ENCODE measurements at regions not wholly inside any gene's neighbourhood (a gene's known extent, or its start where the extent isn't known, plus 50 kb on each side); places are given as distances from the start of the nearest gene placed in this dataset.

GRCh38 chr6:62345446-62345845 is 59.4 kb upstream of the KHDRBS2 start:
- no peak for TF ChIP-seq CTCF (conservative IDR thresholded peaks at IDR 0.05; ENCODE audit: low read depth, low read length)
- TF ChIP-seq EZH2phosphoT487 (IDR thresholded peaks at IDR 0.05; ENCODE audit: borderline replicate concordance, low read length), result no peak
- no peak for TF ChIP-seq EZH2 (IDR thresholded peaks at IDR 0.05; ENCODE audit: low read length, unreplicated experiment)
- Histone ChIP-seq H3K79me2 (ENCODE audit: low read length) (no peaks in the 10 kb centered on the region), H3K27ac (ENCODE audit: low read length) (no peak overlapping the region), H3K9me3 (ENCODE audit: low read length) (no peaks in the 10 kb centered on the region), H3K27me3 (ENCODE audit: low read length) (no peaks in the 10 kb centered on the region), H3F3A (ENCODE audit: low read length, unreplicated experiment) (no peaks in the 10 kb centered on the region), H4K20me1 (ENCODE audit: low read length) (no peaks in the 10 kb centered on the region), H3K4me1 (ENCODE audit: insufficient read depth, low read length) (no peaks in the 10 kb centered on the region), H2AFZ (ENCODE audit: low read length) (no peak overlapping the region), H3K4me2 (ENCODE audit: low read length) (no peak overlapping the region), H3K4me3 (ENCODE audit: low read length) (no peak overlapping the region), H3K36me3 (ENCODE audit: low read depth, low read length) (no peaks in the 10 kb centered on the region), H3K9me2 (replicated peaks; ENCODE audit: low read length) (no peaks in the 10 kb centered on the region), H3K9ac (ENCODE audit: low read length) (no peak overlapping the region)
- BruUV-seq (replicated peaks), result no TSS peak
- ATAC-seq (no peak), DNase-seq (no peak)
- ChIA-PET CTCF (no interaction called here), POLR2A (ENCODE audit: unreplicated experiment) (no interaction called here)
- intact Hi-C loops (cut with micrococcal nuclease), result no loop called here

- TF ChIP-seq CTCF (conservative IDR thresholded peaks at IDR 0.05; ENCODE audit: low read depth, low read length) (no peak), EZH2 (IDR thresholded peaks at IDR 0.05; ENCODE audit: low read length, unreplicated experiment) (no peak)
- H3K36me3 ChIP-seq (ENCODE audit: low read depth, low read length), result no peaks in the 10 kb centered on the region
- H4K20me1 ChIP-seq (ENCODE audit: low read length), result no peaks in the 10 kb centered on the region
- POLR2A ChIA-PET (ENCODE audit: unreplicated experiment), result no interaction called here
- no peaks in the 10 kb centered on the region for H3K9me3 ChIP-seq (ENCODE audit: low read length)
- no peak overlapping the region for H3K4me2 ChIP-seq (ENCODE audit: low read length)
- no peak overlapping the region for H2AFZ ChIP-seq (ENCODE audit: low read length)
- no peaks in the 10 kb centered on the region for H3K79me2 ChIP-seq (ENCODE audit: low read length)
- DNase-seq, result no peak
- intact Hi-C loops (cut with micrococcal nuclease), result no loop called here
- no peak overlapping the region for H3K4me3 ChIP-seq (ENCODE audit: low read length)
- no peak for ATAC-seq
- H3K9ac ChIP-seq (ENCODE audit: low read length), result no peak overlapping the region
- no peaks in the 10 kb centered on the region for H3F3A ChIP-seq (ENCODE audit: low read length, unreplicated experiment)
- H3K27ac ChIP-seq (ENCODE audit: low read length), result no peak overlapping the region
- H3K27me3 ChIP-seq (ENCODE audit: low read length), result no peaks in the 10 kb centered on the region
- no TSS peak for BruUV-seq (replicated peaks)
- CTCF ChIA-PET, result no interaction called here
- no peaks in the 10 kb centered on the region for H3K9me2 ChIP-seq (replicated peaks; ENCODE audit: low read length)
- no peaks in the 10 kb centered on the region for H3K4me1 ChIP-seq (ENCODE audit: insufficient read depth, low read length)
These were observed 58.8 kb upstream of the KHDRBS2 start for GRCh38 chr6:62344850-62345249.

- ChIA-PET POLR2A (ENCODE audit: unreplicated experiment) (no interaction called here), CTCF (no interaction called here)
- no peak for ATAC-seq
- Histone ChIP-seq H3K27me3 (ENCODE audit: low read length) (no peaks in the 10 kb centered on the region), H3K36me3 (ENCODE audit: low read depth, low read length) (no peaks in the 10 kb centered on the region), H3K79me2 (ENCODE audit: low read length) (no peaks in the 10 kb centered on the region), H3K4me3 (ENCODE audit: low read length) (no peak overlapping the region), H2AFZ (ENCODE audit: low read length) (no peak overlapping the region), H3K4me2 (ENCODE audit: low read length) (no peak overlapping the region), H3K9me2 (replicated peaks; ENCODE audit: low read length) (no peaks in the 10 kb centered on the region), H3K4me1 (ENCODE audit: insufficient read depth, low read length) (no peaks in the 10 kb centered on the region), H3F3A (ENCODE audit: low read length, unreplicated experiment) (no peaks in the 10 kb centered on the region), H4K20me1 (ENCODE audit: low read length) (no peaks in the 10 kb centered on the region), H3K9me3 (ENCODE audit: low read length) (no peaks in the 10 kb centered on the region), H3K27ac (ENCODE audit: low read length) (no peak overlapping the region), H3K9ac (ENCODE audit: low read length) (no peak overlapping the region)
- intact Hi-C loops (cut with micrococcal nuclease), result no loop called here
- TF ChIP-seq EZH2 (IDR thresholded peaks at IDR 0.05; ENCODE audit: low read length, unreplicated experiment), result no peak
- no TSS peak for BruUV-seq (replicated peaks)
- DNase-seq, result no peak
These were observed 52.5 kb upstream of the KHDRBS2 start for GRCh38 chr6:62338477-62338876.
